ENCODE measurements at regions not wholly inside any gene's neighbourhood (a gene's known extent, or its start where the extent isn't known, plus 50 kb on each side); places are given as distances from the start of the nearest gene placed in this dataset.

- H3K9me3 Mint-ChIP-seq (ENCODE audit: unreplicated experiment): no peaks in the 10 kb centered on the region
- Histone ChIP-seq H3K27me3 (replicated peaks; ENCODE audit: control insufficient read depth, insufficient read depth, low read length) (no peaks in the 10 kb centered on the region), H3K4me1 (no peaks in the 10 kb centered on the region; the same call in 1 of the 2 replicates), H3K36me3 (ENCODE audit: control insufficient read depth, insufficient read depth, low read length) (no peaks in the 10 kb centered on the region), H3K9me3 (no peaks in the 10 kb centered on the region), H3K4me3 (ENCODE audit: low read depth, low read length) (no peak overlapping the region)
- ChIA-PET CTCF (no interaction called here), POLR2A (no interaction called here)
- no peaks in the 10 kb centered on the region for H3K36me3 Mint-ChIP-seq (ENCODE audit: insufficient read depth, unreplicated experiment)
- H3K4me1 Mint-ChIP-seq (ENCODE audit: low read depth, unreplicated experiment): peaks cover 9% of the 10 kb centered on the region
- H3K27me3 Mint-ChIP-seq (ENCODE audit: insufficient read depth, unreplicated experiment): peaks cover 2% of the 10 kb centered on the region
- H3K4me3 Mint-ChIP-seq (ENCODE audit: unreplicated experiment): no peak overlapping the region
- peak in 1 of 2 experiments; percentile 3 for DNase-seq
- intact Hi-C loops (cut with micrococcal nuclease; ENCODE audit: unreplicated experiment): no loop called here
- TF ChIP-seq CTCF (IDR thresholded peaks at IDR 0.05; ENCODE audit: insufficient read depth in 1 of 2, low read depth in 1 of 2, low read length in 1 of 2, severe bottlenecking in 1 of 2, unreplicated experiment in 1 of 2): no peak
- no TSS peak for BruUV-seq (replicated peaks)
- no peak overlapping the region for H3K27ac Mint-ChIP-seq (ENCODE audit: unreplicated experiment)
Measured at GRCh38 chr14:82488473-82488872, 954.8 kb upstream of the SEL1L start.

- Histone ChIP-seq H3K4me1 (no peaks in the 10 kb centered on the region; the same call in 1 of the 2 replicates), H3K9me3 (no peaks in the 10 kb centered on the region), H3K4me3 (ENCODE audit: low read depth, low read length) (no peak overlapping the region), H3K27me3 (replicated peaks; ENCODE audit: control insufficient read depth, insufficient read depth, low read length) (no peaks in the 10 kb centered on the region), H3K36me3 (ENCODE audit: control insufficient read depth, insufficient read depth, low read length) (no peaks in the 10 kb centered on the region)
- BruUV-seq (replicated peaks): no TSS peak
- H3K4me3 Mint-ChIP-seq (ENCODE audit: unreplicated experiment): no peak overlapping the region
- intact Hi-C loops (cut with micrococcal nuclease; ENCODE audit: unreplicated experiment): no loop called here
- peaks cover 2% of the 10 kb centered on the region for H3K27me3 Mint-ChIP-seq (ENCODE audit: insufficient read depth, unreplicated experiment)
- no peak for TF ChIP-seq CTCF (IDR thresholded peaks at IDR 0.05; ENCODE audit: insufficient read depth in 1 of 2, low read depth in 1 of 2, low read length in 1 of 2, severe bottlenecking in 1 of 2, unreplicated experiment in 1 of 2)
- peaks cover 9% of the 10 kb centered on the region for H3K4me1 Mint-ChIP-seq (ENCODE audit: low read depth, unreplicated experiment)
- H3K9me3 Mint-ChIP-seq (ENCODE audit: unreplicated experiment): no peaks in the 10 kb centered on the region
- no peaks in the 10 kb centered on the region for H3K36me3 Mint-ChIP-seq (ENCODE audit: insufficient read depth, unreplicated experiment)
- ChIA-PET POLR2A (no interaction called here), CTCF (no interaction called here)
- DNase-seq: no peak
- H3K27ac Mint-ChIP-seq (ENCODE audit: unreplicated experiment): no peak overlapping the region
Measured at GRCh38 chr14:82490397-82490796, 956.7 kb upstream of the SEL1L start.

- TF ChIP-seq CTCF (IDR thresholded peaks at IDR 0.05; ENCODE audit: insufficient read depth in 1 of 2, low read depth in 1 of 2, low read length in 1 of 2, severe bottlenecking in 1 of 2, unreplicated experiment in 1 of 2): no peak
- no peak overlapping the region for H3K4me3 Mint-ChIP-seq (ENCODE audit: unreplicated experiment)
- no peaks in the 10 kb centered on the region for H3K36me3 Mint-ChIP-seq (ENCODE audit: insufficient read depth, unreplicated experiment)
- H3K27ac Mint-ChIP-seq (ENCODE audit: unreplicated experiment): no peak overlapping the region
- CTCF ChIA-PET: no interaction called here
- Histone ChIP-seq H3K9me3 (no peaks in the 10 kb centered on the region), H3K36me3 (ENCODE audit: control insufficient read depth, insufficient read depth, low read length) (no peaks in the 10 kb centered on the region), H3K4me3 (ENCODE audit: low read depth, low read length) (no peak overlapping the region), H3K27me3 (replicated peaks; ENCODE audit: control insufficient read depth, insufficient read depth, low read length) (no peaks in the 10 kb centered on the region), H3K4me1 (no peaks in the 10 kb centered on the region; the same call in 1 of the 2 replicates)
- POLR2A ChIA-PET: no interaction called here
- DNase-seq: no peak
- H3K9me3 Mint-ChIP-seq (ENCODE audit: unreplicated experiment): no peaks in the 10 kb centered on the region
- intact Hi-C loops (cut with micrococcal nuclease; ENCODE audit: unreplicated experiment): no loop called here
- H3K4me1 Mint-ChIP-seq (ENCODE audit: low read depth, unreplicated experiment): peaks cover 9% of the 10 kb centered on the region
- H3K27me3 Mint-ChIP-seq (ENCODE audit: insufficient read depth, unreplicated experiment): peaks cover 2% of the 10 kb centered on the region
- no TSS peak for BruUV-seq (replicated peaks)
Measured at GRCh38 chr14:82492157-82492556, 958.5 kb upstream of the SEL1L start.

All from Caco-2 (cell line).